ENCODE measurements at regions not wholly inside any gene's neighbourhood (a gene's known extent, or its start where the extent isn't known, plus 50 kb on each side); places are given as distances from the start of the nearest gene placed in this dataset.

DNA sequence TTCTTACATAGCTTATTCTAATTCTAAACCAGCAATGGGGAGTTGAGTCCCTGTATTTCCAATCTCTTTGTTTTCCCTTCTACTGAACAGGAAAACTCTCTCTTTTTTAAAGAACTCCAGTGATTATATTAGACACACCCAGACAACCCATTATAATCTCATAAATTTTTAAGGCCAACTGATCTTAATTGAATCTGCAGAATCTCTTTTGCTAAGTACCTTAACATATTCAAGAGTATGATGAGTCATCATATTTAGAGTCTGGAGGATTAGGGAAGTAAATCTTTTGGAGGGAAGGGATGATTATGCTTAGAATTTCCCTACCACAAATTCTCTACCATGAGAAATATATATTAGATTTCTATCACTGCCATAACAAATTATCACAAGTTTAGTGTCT is 705.1 kb downstream of the CENPC start:
- TF ChIP-seq YY1 (IDR thresholded peaks at IDR 0.05; ENCODE audit: low read depth): no peak
- no peak for TF ChIP-seq REST (IDR thresholded peaks at IDR 0.05; ENCODE audit: low read depth)

- no peak for TF ChIP-seq CREB1 (IDR thresholded peaks at IDR 0.05; ENCODE audit: low read depth)
- TF ChIP-seq TEAD4 (IDR thresholded peaks at IDR 0.05): no peak
- TF ChIP-seq FOXM1 (IDR thresholded peaks at IDR 0.05; ENCODE audit: borderline replicate concordance, low read depth): no peak
- TF ChIP-seq MAX (IDR thresholded peaks at IDR 0.05): no peak
- TF ChIP-seq NFIC (IDR thresholded peaks at IDR 0.05): no peak
- no peak for TF ChIP-seq TCF12 (IDR thresholded peaks at IDR 0.05; ENCODE audit: low read depth)
- no peak for TF ChIP-seq REST (IDR thresholded peaks at IDR 0.05; ENCODE audit: low read depth)
- TF ChIP-seq RAD21 (IDR thresholded peaks at IDR 0.05; ENCODE audit: low read depth): no peak
- TF ChIP-seq ZBTB7A (IDR thresholded peaks at IDR 0.05; ENCODE audit: low read depth): no peak
- TF ChIP-seq YY1 (IDR thresholded peaks at IDR 0.05; ENCODE audit: low read depth): no peak
These were observed 707.9 kb downstream of the CENPC start for GRCh38 chr4:66837279-66837922.

DNA sequence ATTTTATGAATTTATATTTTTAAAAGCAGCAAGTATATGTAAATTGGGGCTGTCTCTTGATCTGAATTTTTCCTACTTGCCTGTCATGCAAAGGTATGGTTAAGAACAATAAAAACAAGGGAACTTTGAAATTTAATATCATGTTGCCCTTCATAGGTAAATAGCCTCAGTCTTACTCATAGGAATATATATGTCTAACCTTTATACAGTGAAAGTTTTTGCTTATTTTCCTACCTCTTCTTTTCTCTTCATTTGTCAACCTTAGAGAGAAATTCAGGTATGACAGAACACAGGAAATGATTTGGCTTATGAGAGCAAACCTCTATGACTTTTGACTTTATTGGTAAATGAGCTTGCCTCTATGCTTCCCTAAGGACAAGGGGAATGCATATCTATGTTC is 716.0 kb downstream of the CENPC start:
- TF ChIP-seq TCF12 (IDR thresholded peaks at IDR 0.05; ENCODE audit: low read depth): no peak
- no peak for TF ChIP-seq REST (IDR thresholded peaks at IDR 0.05; ENCODE audit: low read depth)
- no peak for TF ChIP-seq TEAD4 (IDR thresholded peaks at IDR 0.05)
- no peak for TF ChIP-seq RAD21 (IDR thresholded peaks at IDR 0.05; ENCODE audit: low read depth)

GRCh38 chr4:66820681-66821080 is 724.6 kb downstream of the CENPC start:
- TF ChIP-seq ZBTB7A (IDR thresholded peaks at IDR 0.05; ENCODE audit: low read depth) (no peak), EGR1 (IDR thresholded peaks at IDR 0.05) (no peak), REST (IDR thresholded peaks at IDR 0.05; ENCODE audit: low read depth) (no peak), CREB1 (IDR thresholded peaks at IDR 0.05; ENCODE audit: low read depth) (no peak), TAF1 (IDR thresholded peaks at IDR 0.05; ENCODE audit: low read depth) (no peak), NFIC (IDR thresholded peaks at IDR 0.05) (no peak), EP300 (IDR thresholded peaks at IDR 0.05; ENCODE audit: borderline replicate concordance) (no peak), CEBPB (IDR thresholded peaks at IDR 0.05) (no peak), MAX (IDR thresholded peaks at IDR 0.05) (no peak), FOXM1 (IDR thresholded peaks at IDR 0.05; ENCODE audit: borderline replicate concordance, low read depth) (no peak), RAD21 (IDR thresholded peaks at IDR 0.05; ENCODE audit: low read depth) (no peak), YY1 (IDR thresholded peaks at IDR 0.05; ENCODE audit: low read depth) (no peak), TCF12 (IDR thresholded peaks at IDR 0.05; ENCODE audit: low read depth) (no peak), TEAD4 (IDR thresholded peaks at IDR 0.05) (no peak)
- TF ChIP-seq, protein P1, sequence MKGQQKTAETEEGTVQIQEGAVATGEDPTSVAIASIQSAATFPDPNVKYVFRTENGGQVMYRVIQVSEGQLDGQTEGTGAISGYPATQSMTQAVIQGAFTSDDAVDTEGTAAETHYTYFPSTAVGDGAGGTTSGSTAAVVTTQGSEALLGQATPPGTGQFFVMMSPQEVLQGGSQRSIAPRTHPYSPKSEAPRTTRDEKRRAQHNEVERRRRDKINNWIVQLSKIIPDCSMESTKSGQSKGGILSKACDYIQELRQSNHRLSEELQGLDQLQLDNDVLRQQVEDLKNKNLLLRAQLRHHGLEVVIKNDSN (IDR thresholded peaks at IDR 0.05): no peak
